IMR-90 (cell line): ENCODE measurements at regions not wholly inside any gene's neighbourhood (a gene's known extent, or its start where the extent isn't known, plus 50 kb on each side); places are given as distances from the start of the nearest gene placed in this dataset.

Experiments used
- ATAC-seq: fragments of 200-7000 bp; cut with Tn5 transposase; 2 replicates; pipeline ENCODE4 v1.9.1; 2020; ENCODE audit warnings: low read depth, mild to moderate bottlenecking, moderate library complexity
- BruUV-seq: library from RNA; stranded (reverse); fragments of 400-500 nt; replicated peaks from 2 replicates; lab custom pipeline; 2021; lab: Mats Ljungman, UMichigan
- CTCF ChIA-PET: fragments of 300-600 bp; formaldehyde crosslinking; extraction: SDS; loops from one replicate; lab custom pipeline; 2021; ENCODE audit warnings: antibody characterized with exemption; lab: Yijun Ruan, JAX
- POLR2A ChIA-PET: fragments of 300-600 bp; sonication (Branson Sonifier 250); formaldehyde crosslinking; loops from one replicate; lab custom pipeline; 2022; ENCODE audit warnings: antibody characterized with exemption; ENCODE audit not compliant: unreplicated experiment; lab: Charles Lee
- DNase-seq: peaks from one replicate; pipeline ENCODE4 v3.0.0; 2013
- H2AFZ ChIP-seq: replicated peaks from 2 replicates; pipeline ENCODE3; 2013; ENCODE audit warnings: low read length, mild to moderate bottlenecking; ENCODE audit not compliant: poor library complexity
- H2AK5ac ChIP-seq: 2 replicates; pipeline ENCODE4 v1.6.1; 2013; ENCODE audit warnings: low read depth, low read length, inconsistent platforms
- H2AK9ac ChIP-seq: replicated peaks from 2 replicates; pipeline ENCODE3; 2013; ENCODE audit warnings: mild to moderate bottlenecking, low read depth, low read length, moderate library complexity; ENCODE audit not compliant: poor library complexity
- H2BK120ac ChIP-seq: 2 replicates; pipeline ENCODE4 v1.6.1; 2013; ENCODE audit warnings: low read depth, low read length, inconsistent platforms
- H2BK15ac ChIP-seq: 3 replicates; pipeline ENCODE4 v1.6.1; 2013; ENCODE audit warnings: low read depth, low read length, inconsistent platforms
- H2BK20ac ChIP-seq: 2 replicates; pipeline ENCODE4 v1.6.1; 2013; ENCODE audit warnings: low read depth, mild to moderate bottlenecking, inconsistent platforms, low read length, moderate library complexity
- H2BK5ac ChIP-seq: 2 replicates; pipeline ENCODE4 v1.6.1; 2013; ENCODE audit warnings: mild to moderate bottlenecking, low read depth, low read length, inconsistent platforms; ENCODE audit not compliant: poor library complexity, severe bottlenecking
- H3K14ac ChIP-seq: replicated peaks from 2 replicates; pipeline ENCODE4 v1.6.1; 2013; ENCODE audit warnings: low read depth, low read length, inconsistent platforms
- H3K18ac ChIP-seq: 2 replicates; pipeline ENCODE4 v1.6.1; 2013; ENCODE audit warnings: low read depth, low read length, control low read depth
- H3K23ac ChIP-seq: 2 replicates; pipeline ENCODE4 v1.6.1; 2013; ENCODE audit warnings: low read depth, low read length, inconsistent platforms
- H3K27ac ChIP-seq: 2 replicates; pipeline ENCODE4 v1.5.1; 2013; ENCODE audit warnings: mild to moderate bottlenecking, control low read depth, low read length; ENCODE audit not compliant: insufficient read depth
- H3K27me3 ChIP-seq: 2 replicates; pipeline ENCODE4 v1.6.1; 2013; ENCODE audit warnings: low read length; ENCODE audit not compliant: control insufficient read depth, insufficient read depth
- H3K36me3 ChIP-seq: 2 replicates; pipeline ENCODE4 v1.6.1; 2013; ENCODE audit warnings: low read length, mixed read lengths; ENCODE audit not compliant: control insufficient read depth, insufficient read depth
- H3K4ac ChIP-seq: 2 replicates; pipeline ENCODE4 v1.6.1; 2013; ENCODE audit warnings: low read depth, low read length, inconsistent platforms
- H3K4me1 ChIP-seq: 2 replicates; pipeline ENCODE4 v1.6.1; 2013; ENCODE audit warnings: low read length, mixed read lengths; ENCODE audit not compliant: control insufficient read depth, insufficient read depth
- H3K4me2 ChIP-seq: 2 replicates; pipeline ENCODE4 v1.6.1; 2013; ENCODE audit warnings: low read depth, mild to moderate bottlenecking, control low read depth, low read length, moderate library complexity
- H3K4me3 ChIP-seq: 2 replicates; pipeline ENCODE4 v1.5.1; 2013; ENCODE audit warnings: low read depth, mild to moderate bottlenecking, control low read depth, low read length, moderate library complexity; ENCODE audit not compliant: insufficient read depth
- H3K56ac ChIP-seq: 2 replicates; pipeline ENCODE4 v1.6.1; 2013; ENCODE audit warnings: low read length, inconsistent platforms; ENCODE audit not compliant: insufficient read depth; ENCODE audit errors: extremely low read depth
- H3K79me1 ChIP-seq, 2 experiments: 2 replicates each; pipeline ENCODE4 v1.6.1; 2013; ENCODE audit warnings: low read length in 2 of 2, inconsistent platforms in 1 of 2, low read depth in 1 of 2
- H3K9ac ChIP-seq: 2 replicates; pipeline ENCODE4 v1.6.1; 2013; ENCODE audit warnings: low read depth, low read length, control low read depth
- H3K9me1 ChIP-seq: 2 replicates; pipeline ENCODE4 v1.6.1; 2013; ENCODE audit warnings: low read length, inconsistent platforms; ENCODE audit not compliant: insufficient read depth
- H3K9me3 ChIP-seq: 2 replicates; pipeline ENCODE4 v1.6.1; 2013; ENCODE audit warnings: low read length; ENCODE audit not compliant: control insufficient read depth, insufficient read depth
- H4K20me1 ChIP-seq: 2 replicates; pipeline ENCODE4 v1.6.1; 2013; ENCODE audit warnings: low read length, inconsistent platforms; ENCODE audit not compliant: insufficient read depth
- H4K5ac ChIP-seq: 2 replicates; pipeline ENCODE4 v1.6.1; 2013; ENCODE audit warnings: mild to moderate bottlenecking, low read depth, low read length, control low read depth
- H4K8ac ChIP-seq, 2 experiments: 2 replicates each; pipeline ENCODE4 v1.6.1; 2013; ENCODE audit warnings: low read depth in 2 of 2, low read length in 2 of 2, control low read depth in 1 of 2, inconsistent platforms in 1 of 2
- H4K91ac ChIP-seq: 2 replicates; pipeline ENCODE4 v1.6.1; 2013; ENCODE audit warnings: low read depth, low read length, inconsistent platforms; ENCODE audit not compliant: insufficient read depth
- MAFK ChIP-seq: IDR thresholded peaks from 2 replicates; pipeline ENCODE4 v1.6.1; 2012; ENCODE audit warnings: low read depth, low read length, improper control_type of control experiment
- MXI1 ChIP-seq: IDR thresholded peaks from 2 replicates; pipeline ENCODE4 v1.6.1; 2012; ENCODE audit warnings: low read depth, mild to moderate bottlenecking, low read length, moderate library complexity, borderline replicate concordance
- whole genome bisulfite sequencing, 2 experiments: methylation state at CpG; one replicate each; pipeline versions ENCODE4 v1.1.5 to v1.1.7; 2013; ENCODE audit warnings: missing lambda C conversion rate in 2 of 2; ENCODE audit not compliant: insufficient read length in 1 of 2; ENCODE audit errors: extremely low coverage in 2 of 2; 5-methylcytosine and 5-hydroxymethylcytosine counted together
- dilution Hi-C: fragments of 300-500 bp; cut with HindIII; formaldehyde crosslinking; loops from one replicate; pipeline ENCODE4 v1.14.3; 2018; ENCODE audit warnings: low sequenced_read_pairs; ENCODE audit not compliant: unreplicated experiment
- in situ Hi-C: fragments of 300-500 bp; cut with MboI; formaldehyde crosslinking; loops from 3 replicates; pipeline ENCODE4 v1.14.3; 2019; ENCODE audit warnings: low sequenced_read_pairs, inconsistent platforms, mixed read lengths
- intact Hi-C: fragments of 100-400 bp; cut with micrococcal nuclease; formaldehyde crosslinking; loops from 2 replicates; pipeline ENCODE4 v1.10.0; 2022

GRCh38 chr5:159511570-159511969 lies 181.3 kb upstream of the IL12B start:
- peak overlapping the region; percentile 86 for H2AK5ac ChIP-seq
- H4K20me1 ChIP-seq, result no peaks in the 10 kb centered on the region
- intact Hi-C loops, result loop anchor here (10.0 kb wide), 1 partner anchor 253 kb away; no protein-coding TSS in a partner anchor
- no CpG with 5 or more reads among the region's 2 CpGs for WGBS, 2 experiments
- peak overlapping the region in 1 of 2 experiments; percentile 63; a peak in 2 of 4 replicates for H4K8ac ChIP-seq
- no peaks in the 10 kb centered on the region for H3K79me1 ChIP-seq
- DNase-seq, result peak; percentile 49
- H3K27ac ChIP-seq, result no peak overlapping the region
- peak overlapping the region; percentile 42; the same call in 1 of the 2 replicates for H3K23ac ChIP-seq
- no peak overlapping the region for H3K4me3 ChIP-seq
- H3K4me2 ChIP-seq, result no peak overlapping the region; the same call in 1 of the 2 replicates
- peak overlapping the region; percentile 84 for H3K18ac ChIP-seq
- CTCF ChIA-PET, result no interaction called here
- H2AK9ac ChIP-seq, result peak overlapping the region; percentile 66
- peak overlapping the region; percentile 75 for H3K14ac ChIP-seq
- H3K9ac ChIP-seq, result no peak overlapping the region
- 0 out of 2 replicates have a peak overlapping the region, but pooled peaks have one; percentile 51 for H4K5ac ChIP-seq
- 0 out of 2 replicates have a peak, but pooled peaks have one; percentile 5 for ATAC-seq
- no TSS peak for BruUV-seq
- H3K9me1 ChIP-seq, result peaks cover 16% of the 10 kb centered on the region
- H2BK15ac ChIP-seq, result peak overlapping the region; percentile 85; the same call in 2 of the 3 replicates
- no peak overlapping the region for H3K56ac ChIP-seq
- no peak overlapping the region for H2BK5ac ChIP-seq
- H3K36me3 ChIP-seq, result no peaks in the 10 kb centered on the region
- no peaks in the 10 kb centered on the region for H3K27me3 ChIP-seq
- peaks cover 18% of the 10 kb centered on the region for H3K4me1 ChIP-seq
- peak overlapping the region; percentile 88 for H2BK120ac ChIP-seq
- no peaks in the 10 kb centered on the region for H3K9me3 ChIP-seq
- H2BK20ac ChIP-seq, result peak overlapping the region; percentile 87
- peak overlapping the region; percentile 64 for H2AFZ ChIP-seq
- in situ Hi-C loops, result no loop called here
- H3K4ac ChIP-seq, result peak overlapping the region; percentile 94
- H4K91ac ChIP-seq, result peak overlapping the region; percentile 88
- TF ChIP-seq MAFK (0 out of 2 replicates have a peak, but pooled peaks have one; percentile 4), MXI1 (no peak)
- dilution Hi-C loops, result no loop called here
- POLR2A ChIA-PET, result no interaction called here
